DND-41 (cell line): ENCODE measurements at regions not wholly inside any gene's neighbourhood (a gene's known extent, or its start where the extent isn't known, plus 50 kb on each side); places are given as distances from the start of the nearest gene placed in this dataset.

Experiments
- ATAC-seq: fragments of 200-7000 bp; cut with Tn5 transposase; 3 replicates; pipeline ENCODE4 v1.9.1; 2021; ENCODE audit warnings: low read depth; ENCODE audit not compliant: insufficient read depth
- DNase-seq: peaks from one replicate; pipeline ENCODE4 v3.0.0-alpha.2; 2020
- H2AFZ ChIP-seq: 2 replicates; pipeline ENCODE4 v1.6.0; 2012; ENCODE audit warnings: low read depth, low read length
- H3K27ac ChIP-seq: 2 replicates; pipeline ENCODE4 v1.5.1; 2012; ENCODE audit warnings: low read length, inconsistent platforms
- H3K27me3 ChIP-seq: fragments of 200-600 bp; sonication (generic); 2 replicates; pipeline ENCODE4 v1.6.0; 2012; ENCODE audit warnings: low read length, mild to moderate bottlenecking, inconsistent platforms; ENCODE audit not compliant: insufficient read depth, poor library complexity
- H3K36me3 ChIP-seq: 2 replicates; pipeline ENCODE4 v1.5.1; 2012; ENCODE audit warnings: low read length, inconsistent platforms; ENCODE audit not compliant: insufficient read depth
- H3K4me1 ChIP-seq: 2 replicates; pipeline ENCODE4 v1.5.1; 2012; ENCODE audit warnings: mild to moderate bottlenecking, low read length; ENCODE audit not compliant: insufficient read depth
- H3K4me2 ChIP-seq: 2 replicates; pipeline ENCODE4 v1.6.0; 2012; ENCODE audit warnings: mild to moderate bottlenecking, moderate library complexity, low read length, inconsistent platforms; ENCODE audit not compliant: insufficient read depth
- H3K4me3 ChIP-seq, 2 experiments: fragments of 200-600 bp in 1 of 2; shearing (Covaris generic) in 1 of 2; 2 replicates each; pipeline ENCODE4 v1.5.1; 2012 to 2016; ENCODE audit warnings: inconsistent platforms in 2 of 2, low read length in 2 of 2, mild to moderate bottlenecking in 2 of 2, low read depth in 1 of 2, moderate library complexity in 1 of 2
- H3K79me2 ChIP-seq: 2 replicates; pipeline ENCODE4 v1.6.0; 2012; ENCODE audit warnings: low read length, inconsistent platforms; ENCODE audit not compliant: insufficient read depth
- H3K9ac ChIP-seq: 2 replicates; pipeline ENCODE4 v1.6.0; 2012; ENCODE audit warnings: low read depth, mild to moderate bottlenecking, inconsistent platforms, low read length, moderate library complexity
- H3K9me3 ChIP-seq: 2 replicates; pipeline ENCODE4 v1.5.1; 2012; ENCODE audit warnings: low read length, moderate library complexity, mild to moderate bottlenecking, inconsistent platforms; ENCODE audit not compliant: insufficient read depth, severe bottlenecking
- H4K20me1 ChIP-seq: 2 replicates; pipeline ENCODE4 v1.6.0; 2012; ENCODE audit warnings: low read length; ENCODE audit not compliant: insufficient read depth
- EZH2 ChIP-seq: IDR thresholded peaks from 3 replicates; pipeline ENCODE4 v1.6.1; 2012; ENCODE audit warnings: borderline replicate concordance, low read depth, mild to moderate bottlenecking, moderate library complexity, low read length, inconsistent platforms; ENCODE audit not compliant: severe bottlenecking
- TF ChIP-seq, protein P1 (sequence below): IDR thresholded peaks from 2 replicates; pipeline ENCODE4 v1.5.1; 2012; ENCODE audit warnings: borderline replicate concordance, low read length, moderate library complexity, mild to moderate bottlenecking; ENCODE audit not compliant: poor library complexity, severe bottlenecking; ENCODE audit errors: extremely low read depth

DNA sequence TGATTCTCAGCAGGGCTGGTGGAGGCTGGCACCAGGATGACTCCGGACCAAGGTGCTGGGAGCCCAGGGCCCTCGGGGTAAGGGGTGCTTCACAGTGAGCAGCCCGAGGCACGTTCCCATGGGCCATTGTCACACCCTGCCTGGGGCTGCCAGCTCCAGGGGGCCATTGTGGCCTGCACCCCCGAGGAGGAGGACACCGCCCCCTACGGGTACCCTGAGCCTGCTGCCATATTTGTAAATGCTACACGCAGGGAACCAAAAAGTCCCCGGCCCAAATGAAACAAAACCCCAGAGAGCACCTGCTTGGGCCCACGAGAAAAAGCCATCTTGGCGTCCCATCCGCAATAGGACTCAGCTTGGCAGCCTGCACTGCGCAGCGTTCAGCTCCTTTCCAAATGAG lies 64.7 kb upstream of the GATA5 start:
- no peak for DNase-seq
- ATAC-seq: no peak
- no peak for TF ChIP-seq EZH2
- TF ChIP-seq, protein P1, sequence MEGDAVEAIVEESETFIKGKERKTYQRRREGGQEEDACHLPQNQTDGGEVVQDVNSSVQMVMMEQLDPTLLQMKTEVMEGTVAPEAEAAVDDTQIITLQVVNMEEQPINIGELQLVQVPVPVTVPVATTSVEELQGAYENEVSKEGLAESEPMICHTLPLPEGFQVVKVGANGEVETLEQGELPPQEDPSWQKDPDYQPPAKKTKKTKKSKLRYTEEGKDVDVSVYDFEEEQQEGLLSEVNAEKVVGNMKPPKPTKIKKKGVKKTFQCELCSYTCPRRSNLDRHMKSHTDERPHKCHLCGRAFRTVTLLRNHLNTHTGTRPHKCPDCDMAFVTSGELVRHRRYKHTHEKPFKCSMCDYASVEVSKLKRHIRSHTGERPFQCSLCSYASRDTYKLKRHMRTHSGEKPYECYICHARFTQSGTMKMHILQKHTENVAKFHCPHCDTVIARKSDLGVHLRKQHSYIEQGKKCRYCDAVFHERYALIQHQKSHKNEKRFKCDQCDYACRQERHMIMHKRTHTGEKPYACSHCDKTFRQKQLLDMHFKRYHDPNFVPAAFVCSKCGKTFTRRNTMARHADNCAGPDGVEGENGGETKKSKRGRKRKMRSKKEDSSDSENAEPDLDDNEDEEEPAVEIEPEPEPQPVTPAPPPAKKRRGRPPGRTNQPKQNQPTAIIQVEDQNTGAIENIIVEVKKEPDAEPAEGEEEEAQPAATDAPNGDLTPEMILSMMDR: peak; percentile 25
- Histone ChIP-seq H2AFZ (no peak overlapping the region), H3K27ac (no peak overlapping the region), H3K36me3 (no peaks in the 10 kb centered on the region), H3K4me1 (no peaks in the 10 kb centered on the region), H3K27me3 (no peaks in the 10 kb centered on the region), H3K9ac (no peak overlapping the region), H4K20me1 (peaks cover 16% of the 10 kb centered on the region), H3K9me3 (no peaks in the 10 kb centered on the region), H3K4me3 (no peak overlapping the region), H3K4me2 (no peak overlapping the region), H3K79me2 (no peaks in the 10 kb centered on the region)

DNA sequence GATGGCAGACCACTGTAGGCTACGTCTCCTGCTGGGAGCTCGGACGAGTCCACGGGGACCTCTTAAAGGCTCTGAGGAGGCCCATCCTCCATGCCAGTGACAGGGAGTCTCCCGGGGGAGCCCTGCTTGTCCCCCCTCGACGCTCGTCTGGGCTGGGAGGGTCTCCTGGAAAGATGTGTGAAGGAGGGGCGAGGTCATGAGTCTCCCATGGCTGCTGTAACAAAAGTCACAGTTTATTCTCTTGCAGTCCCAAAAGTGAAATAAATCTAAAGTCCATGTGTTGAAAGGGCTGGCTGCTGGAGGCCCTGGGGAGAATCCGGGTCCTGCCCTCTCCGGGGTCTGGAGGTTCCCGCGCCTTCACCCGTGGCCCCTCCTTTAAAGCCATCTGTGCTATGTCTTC lies 67.1 kb upstream of the GATA5 start:
- H3K27ac ChIP-seq: no peak overlapping the region
- H3K9ac ChIP-seq: no peak overlapping the region
- no peak overlapping the region for H2AFZ ChIP-seq
- no peak overlapping the region for H3K4me2 ChIP-seq
- H3K27me3 ChIP-seq: no peaks in the 10 kb centered on the region
- H3K4me3 ChIP-seq: no peak overlapping the region
- H3K4me1 ChIP-seq: no peaks in the 10 kb centered on the region
- ATAC-seq (no peak), DNase-seq (no peak)
- no peaks in the 10 kb centered on the region for H3K9me3 ChIP-seq
- H3K79me2 ChIP-seq: no peaks in the 10 kb centered on the region
- H4K20me1 ChIP-seq: peaks cover 16% of the 10 kb centered on the region
- H3K36me3 ChIP-seq: no peaks in the 10 kb centered on the region
- no peak for TF ChIP-seq EZH2
- TF ChIP-seq, protein P1: no peak

DNA sequence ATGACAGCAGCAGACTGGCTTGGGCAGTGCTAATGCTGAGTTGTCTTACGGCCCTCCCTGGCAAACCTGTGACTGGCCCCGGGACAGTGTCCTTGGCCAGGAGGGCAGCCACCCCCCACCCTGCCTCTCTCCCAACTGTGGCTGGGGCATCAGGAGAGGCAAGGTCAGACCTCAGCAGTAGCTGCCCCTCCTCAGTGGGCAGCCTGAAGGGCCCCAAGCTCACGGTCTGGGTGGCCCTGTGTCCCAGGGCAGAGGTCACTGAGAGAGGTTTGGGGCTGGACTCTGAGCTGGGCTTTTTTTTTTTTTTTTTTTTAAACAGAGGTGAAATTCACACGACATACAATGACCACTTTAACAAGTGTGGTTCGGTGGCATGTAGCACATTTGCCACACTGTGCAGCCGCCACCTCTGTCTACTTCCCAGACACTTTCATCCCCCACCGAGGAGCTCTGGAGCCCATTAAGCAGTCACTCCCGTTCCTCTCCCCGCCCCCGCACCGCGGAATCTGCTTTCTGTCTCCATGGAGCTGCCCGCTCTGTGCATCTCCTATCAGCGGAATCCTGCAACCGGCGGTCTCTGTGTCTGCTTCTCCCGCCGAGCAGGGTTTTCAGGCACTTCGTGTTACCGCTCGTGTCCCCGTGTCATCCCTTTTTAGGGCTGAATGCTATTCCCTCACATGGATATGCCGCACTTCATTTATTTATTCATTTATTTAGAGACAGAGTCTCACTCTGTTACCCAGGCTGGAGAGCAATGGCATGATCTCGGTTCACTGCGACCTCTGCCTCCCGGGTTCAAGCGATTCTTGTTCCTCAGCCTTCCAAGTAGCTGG lies 67.9 kb upstream of the GATA5 start:
- ATAC-seq: no peak
- Histone ChIP-seq H3K36me3 (no peaks in the 10 kb centered on the region), H3K27ac (no peak overlapping the region), H4K20me1 (peaks cover 16% of the 10 kb centered on the region), H3K79me2 (no peaks in the 10 kb centered on the region), H3K4me1 (no peaks in the 10 kb centered on the region), H3K27me3 (no peaks in the 10 kb centered on the region), H3K9ac (no peak overlapping the region), H3K4me3 (no peak overlapping the region), H2AFZ (no peak overlapping the region), H3K4me2 (no peak overlapping the region), H3K9me3 (no peaks in the 10 kb centered on the region)
- DNase-seq: no peak
- TF ChIP-seq EZH2: no peak
- TF ChIP-seq, protein P1: no peak
